COLO829 (cell line): ENCODE measurements at regions not wholly inside any gene's neighbourhood (a gene's known extent, or its start where the extent isn't known, plus 50 kb on each side); places are given as distances from the start of the nearest gene placed in this dataset.

Experiments
- DNase-seq: peaks from one replicate; pipeline ENCODE4 v3.0.0; 2012; ENCODE audit warnings: low spot score

GRCh38 chr2:14263053-14263452, 369.5 kb upstream of the LRATD1 start:
- DNase-seq: no peak

- no peak for DNase-seq
Observed at GRCh38 chr2:14270036-14270582, 362.4 kb upstream of the LRATD1 start.

- DNase-seq: no peak
Observed at GRCh38 chr2:14272396-14273075, 360.0 kb upstream of the LRATD1 start.

DNA sequence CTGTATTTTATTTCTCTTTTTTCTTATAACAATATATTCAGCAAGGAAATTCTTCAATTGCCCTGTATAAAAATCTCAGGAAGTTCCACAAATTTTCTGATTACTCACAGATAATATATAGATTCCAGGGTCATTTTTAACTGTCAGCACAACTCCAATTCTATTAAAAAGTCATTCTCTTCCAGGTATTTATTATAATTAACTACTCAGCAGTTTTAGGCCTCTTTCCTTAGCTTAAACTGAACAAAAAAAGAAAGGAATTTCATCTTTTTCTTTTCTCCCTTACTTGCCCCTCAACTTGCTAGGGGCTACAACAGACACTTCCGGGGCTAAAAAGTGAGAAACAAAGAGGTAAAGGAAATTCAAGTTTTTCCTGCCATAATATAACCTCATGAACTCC, 358.9 kb upstream of the LRATD1 start:
- no peak for DNase-seq

GRCh38 chr2:14284244-14284643, 348.3 kb upstream of the LRATD1 start:
- no peak for DNase-seq

- DNase-seq: no peak
Observed at GRCh38 chr2:14285812-14286211, 346.7 kb upstream of the LRATD1 start.

GRCh38 chr2:14288016-14288415, 344.5 kb upstream of the LRATD1 start:
- DNase-seq: no peak

DNA sequence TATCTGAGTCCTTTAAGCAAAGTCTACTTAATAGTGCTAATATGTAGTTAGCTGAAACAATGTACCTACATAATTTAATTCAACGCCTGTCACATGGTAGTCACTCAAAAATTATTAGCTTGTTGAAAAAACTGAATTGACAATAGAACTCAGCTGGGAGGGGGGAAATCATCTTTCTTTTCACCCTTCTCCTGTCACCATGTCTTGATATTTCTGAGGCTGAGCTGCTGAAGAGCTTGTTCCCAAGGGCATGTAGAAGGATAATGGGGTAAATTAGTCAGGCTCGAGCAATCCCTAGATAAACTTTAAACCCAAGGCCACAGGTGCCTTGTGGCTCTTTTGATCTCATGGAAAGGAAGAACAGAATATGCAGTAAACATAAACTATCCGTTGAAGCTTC, 339.6 kb upstream of the LRATD1 start:
- DNase-seq: no peak

DNA sequence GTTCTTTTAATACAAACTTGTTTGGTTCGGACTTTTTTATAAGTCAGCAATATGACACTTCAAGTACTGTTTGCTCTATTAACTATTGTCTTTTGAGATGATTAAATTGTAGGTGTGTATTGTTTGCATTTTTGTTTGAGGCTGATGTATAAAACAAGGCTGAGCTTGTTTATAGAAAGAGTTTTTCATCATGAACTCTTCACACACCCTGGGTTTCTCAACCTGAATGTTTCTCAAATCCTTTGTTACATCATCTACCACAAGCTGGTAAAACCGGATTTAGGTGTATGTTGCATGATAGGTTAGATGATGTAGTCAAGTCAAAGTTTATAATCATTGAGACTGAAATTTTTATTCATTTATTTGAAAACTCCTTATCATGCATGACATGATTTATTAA, 335.2 kb upstream of the LRATD1 start:
- no peak for DNase-seq

DNA sequence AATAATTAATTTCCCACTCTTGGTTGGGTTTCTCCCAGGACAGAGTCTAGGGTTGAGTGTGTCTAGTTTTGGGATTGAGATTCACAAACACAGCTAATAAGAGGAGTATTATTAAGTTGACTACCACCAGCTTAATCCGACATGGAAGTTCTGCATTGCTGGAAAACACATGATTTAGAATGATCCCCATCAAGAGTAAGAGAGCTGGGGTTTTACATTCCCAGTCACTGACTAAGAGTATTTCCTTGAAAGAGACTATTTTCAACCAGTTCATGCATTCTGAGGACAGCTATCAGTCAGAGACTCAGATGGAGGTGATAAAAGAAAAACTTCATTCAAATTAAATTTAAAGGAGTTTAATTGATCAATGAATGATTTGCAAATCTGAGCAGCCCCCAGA, 334.6 kb upstream of the LRATD1 start:
- DNase-seq: no peak

DNA sequence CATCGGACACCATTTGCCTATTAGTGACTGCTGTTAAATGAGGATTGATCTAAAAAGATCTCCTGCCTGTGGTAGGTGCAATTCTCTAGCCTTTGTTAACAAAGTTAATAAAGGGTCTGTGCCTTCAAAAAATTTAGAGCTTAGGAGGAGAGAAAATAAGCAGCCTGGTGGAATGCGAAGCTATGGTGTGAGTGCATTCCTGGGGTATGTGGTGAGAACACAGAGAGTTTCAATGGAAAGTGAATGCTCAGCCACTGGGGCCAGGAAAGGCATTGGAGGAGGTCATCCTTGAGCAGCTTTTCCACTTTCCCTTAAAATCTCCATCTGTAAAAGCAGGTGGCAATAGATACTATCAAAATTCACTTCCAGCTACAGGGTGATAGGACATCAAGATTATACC, 331.2 kb upstream of the LRATD1 start:
- DNase-seq: no peak

DNA sequence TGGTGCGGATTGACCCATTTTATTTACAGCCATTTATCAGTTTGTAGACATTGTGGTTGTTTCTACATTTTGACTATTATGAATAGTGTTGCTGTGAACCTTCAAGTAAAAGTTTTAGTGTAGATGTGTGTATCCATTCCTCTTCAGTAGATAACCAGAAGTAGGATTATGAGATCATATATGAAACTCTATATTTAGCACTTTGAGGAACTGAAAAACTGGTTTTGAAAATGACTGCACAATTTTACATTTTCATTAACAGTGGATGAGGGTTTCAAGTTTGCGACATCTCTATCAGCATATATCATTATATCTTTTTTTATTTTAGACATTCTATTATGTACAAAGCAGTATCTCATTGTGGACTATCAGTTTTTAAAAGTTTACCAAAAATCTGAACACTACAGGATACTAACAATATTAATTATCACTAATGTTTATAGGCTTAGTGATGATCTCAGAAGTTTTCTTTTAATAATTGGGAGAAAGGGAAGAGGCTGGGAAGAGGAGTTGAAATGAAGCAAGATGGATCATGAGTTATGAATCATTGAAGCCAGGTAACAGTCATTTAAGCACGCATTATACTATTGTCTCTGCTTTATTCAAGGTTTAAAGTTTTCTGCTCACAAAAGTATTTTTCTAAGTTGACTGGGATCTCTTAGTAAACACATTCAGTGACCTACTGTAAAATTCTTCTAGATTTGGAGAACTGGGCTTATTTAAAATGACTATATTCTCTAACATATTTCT, 329.0 kb upstream of the LRATD1 start:
- no peak for DNase-seq

- no peak for DNase-seq
Observed at GRCh38 chr2:14304326-14304725, 328.2 kb upstream of the LRATD1 start.

DNA sequence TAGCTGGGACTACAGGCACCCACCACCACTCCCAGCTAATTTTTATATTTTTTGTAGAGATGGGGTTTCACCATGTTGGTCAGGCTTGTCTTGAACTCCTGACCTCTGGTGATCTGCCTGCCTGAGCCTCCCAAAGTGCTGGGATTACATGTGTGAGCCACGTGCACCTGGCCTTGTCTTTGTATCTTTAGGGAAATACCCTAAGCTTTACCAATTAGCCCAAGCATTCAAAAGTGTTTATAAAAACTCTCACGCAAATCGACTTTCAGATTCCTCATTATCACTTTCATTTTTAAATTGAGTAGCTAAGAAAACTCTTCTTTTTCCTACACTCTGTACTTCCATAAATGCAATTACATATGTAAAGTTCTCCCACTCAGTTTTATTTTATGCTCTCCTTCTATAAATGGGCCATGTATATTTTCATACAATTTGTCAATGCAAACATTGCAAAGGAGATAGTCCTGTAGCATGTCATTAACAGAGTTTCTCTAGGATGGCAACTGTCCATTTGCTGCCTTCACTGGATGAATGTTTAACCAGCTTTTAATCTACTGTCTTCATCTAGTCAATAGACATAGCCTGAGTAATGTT, 326.2 kb upstream of the LRATD1 start:
- DNase-seq: no peak

- no peak for DNase-seq
Observed at GRCh38 chr2:14313341-14313740, 319.2 kb upstream of the LRATD1 start.

DNA sequence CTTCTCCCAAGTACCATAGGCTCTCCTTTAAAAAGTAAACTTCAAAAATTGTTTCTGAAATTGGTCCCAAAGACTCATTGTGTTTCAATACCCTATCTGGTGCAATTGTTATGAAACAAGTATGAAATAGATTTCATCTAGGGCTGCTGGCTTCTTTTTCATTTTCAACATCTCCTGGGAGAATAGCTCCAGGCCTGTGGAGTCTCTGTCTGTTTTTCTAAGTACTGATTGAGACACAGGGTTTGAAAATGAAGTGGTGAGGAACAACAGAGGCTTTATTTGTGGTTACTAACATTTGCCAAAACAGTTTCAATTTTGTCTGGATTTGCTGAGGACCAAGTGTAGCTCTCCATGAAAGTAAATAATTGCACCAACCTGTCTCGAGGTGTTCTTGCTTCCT, 315.9 kb upstream of the LRATD1 start:
- no peak for DNase-seq

DNA sequence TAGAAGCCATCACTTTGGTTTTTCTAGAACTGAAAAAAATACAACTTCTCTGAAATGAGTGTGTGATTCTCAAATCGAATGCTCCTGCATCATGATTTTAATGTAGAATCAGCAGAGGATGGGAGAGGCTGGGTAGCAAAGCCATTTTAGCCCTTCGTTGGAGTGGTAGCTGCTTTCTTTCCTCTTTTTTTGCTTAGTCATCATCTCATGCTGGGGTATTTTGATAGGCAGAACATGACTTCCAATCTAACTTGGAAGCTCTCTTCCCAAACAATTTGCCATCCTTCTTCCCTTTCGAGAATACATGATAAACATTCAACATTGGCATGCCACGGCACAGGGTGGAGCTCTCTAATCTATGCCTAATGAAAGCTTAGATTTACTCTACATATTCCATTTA, 311.2 kb upstream of the LRATD1 start:
- DNase-seq: no peak

DNA sequence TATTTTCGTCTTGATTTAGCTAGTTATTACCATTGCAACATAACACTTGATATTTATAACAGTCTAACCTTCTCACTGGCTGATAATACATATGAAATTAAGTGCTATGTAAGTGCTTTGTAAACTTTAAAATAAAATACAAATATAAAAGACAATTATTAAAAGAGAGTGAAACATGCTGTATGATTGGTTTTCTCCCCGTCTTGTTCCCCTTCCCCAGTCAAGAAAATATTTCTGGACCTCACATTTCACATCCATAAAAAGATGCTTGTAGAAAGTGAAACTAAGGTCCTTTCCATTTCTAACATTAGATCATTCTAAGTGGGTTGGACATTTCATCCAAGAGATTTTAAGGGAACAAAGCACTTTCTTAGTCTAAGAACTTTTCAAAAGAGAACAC, 310.2 kb upstream of the LRATD1 start:
- no peak for DNase-seq

DNA sequence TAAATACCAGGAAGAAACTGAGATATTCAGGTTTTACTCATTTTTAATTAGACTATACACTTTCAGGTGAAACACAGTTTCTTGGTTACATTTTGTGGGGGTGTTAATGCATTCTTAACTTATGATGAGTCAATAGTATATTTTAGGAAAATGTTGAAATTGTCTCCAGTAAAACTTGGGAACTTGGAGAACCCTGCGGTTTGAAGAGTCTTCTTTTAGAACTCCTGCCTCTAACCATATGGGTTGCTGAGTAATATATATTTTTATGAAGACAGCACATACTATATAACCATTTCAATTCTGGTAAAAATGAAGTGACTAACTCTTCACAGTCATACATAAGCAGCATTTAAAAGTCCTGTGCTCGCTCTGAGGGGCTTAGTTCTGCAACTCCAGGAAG, 308.2 kb upstream of the LRATD1 start:
- no peak for DNase-seq

DNA sequence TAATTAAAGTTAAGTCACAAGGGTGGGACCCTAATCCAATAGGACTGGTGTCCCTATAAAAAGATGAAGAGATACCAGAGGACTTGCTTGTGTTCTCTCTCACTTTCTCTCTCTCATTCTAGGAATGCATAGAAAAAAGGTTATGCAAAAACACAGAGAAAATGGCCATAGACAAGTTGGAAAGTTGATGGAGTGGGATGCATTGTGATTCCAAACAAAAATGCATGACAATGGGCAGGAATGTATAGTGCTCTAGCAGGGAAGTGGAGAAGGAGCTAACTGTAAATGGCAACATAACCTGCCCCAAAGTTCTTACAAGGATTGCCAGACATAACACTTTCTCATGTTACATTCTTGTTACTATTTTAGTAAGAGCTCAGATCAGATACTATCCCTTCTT, 301.6 kb upstream of the LRATD1 start:
- DNase-seq: no peak

DNA sequence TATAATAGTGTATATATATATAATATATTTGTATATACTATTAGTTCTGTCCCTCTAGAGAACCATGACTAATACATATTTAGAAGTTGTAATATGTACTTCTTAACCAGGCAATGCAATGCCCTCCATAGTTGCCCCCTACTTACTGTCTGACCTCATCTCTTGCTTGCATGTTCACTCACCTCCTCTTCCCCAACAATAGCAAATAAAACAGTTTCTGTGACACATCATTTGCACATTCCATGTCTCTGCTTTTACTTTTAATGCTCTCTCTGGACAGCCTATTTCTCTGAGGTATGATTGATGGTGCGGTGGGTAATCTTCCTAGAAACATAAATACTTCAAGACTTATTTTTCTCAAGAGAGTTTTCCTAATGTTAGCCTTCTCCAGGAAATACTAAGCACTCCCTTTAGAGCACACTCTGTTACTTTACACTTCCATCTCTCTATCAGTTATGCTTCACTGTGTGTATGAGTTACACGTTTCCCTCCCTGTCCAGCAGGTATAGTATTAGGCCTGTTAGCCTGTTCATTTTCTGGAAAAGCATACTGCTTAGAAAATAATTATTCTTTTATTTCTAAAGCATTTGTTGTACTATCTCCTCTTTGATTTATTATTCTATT, 295.6 kb upstream of the LRATD1 start:
- no peak for DNase-seq

DNA sequence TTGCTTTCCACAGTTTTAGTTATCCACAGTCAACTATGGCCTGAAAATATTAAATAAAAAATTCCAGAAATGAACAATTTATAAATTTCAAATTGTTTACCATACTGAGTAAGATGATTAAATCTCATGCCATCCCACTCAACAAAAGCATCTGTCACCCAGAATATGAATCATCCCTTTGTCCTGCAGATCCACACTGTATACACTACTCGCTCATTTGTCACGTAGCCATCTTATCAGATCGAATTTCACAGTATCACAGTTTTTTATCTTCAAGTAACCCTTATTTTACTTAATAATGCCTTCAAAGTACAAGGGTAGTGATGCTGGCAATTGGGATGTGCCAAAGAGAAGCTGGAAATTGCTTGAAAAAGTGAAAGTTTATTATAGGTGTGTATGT, 291.8 kb upstream of the LRATD1 start:
- no peak for DNase-seq

DNA sequence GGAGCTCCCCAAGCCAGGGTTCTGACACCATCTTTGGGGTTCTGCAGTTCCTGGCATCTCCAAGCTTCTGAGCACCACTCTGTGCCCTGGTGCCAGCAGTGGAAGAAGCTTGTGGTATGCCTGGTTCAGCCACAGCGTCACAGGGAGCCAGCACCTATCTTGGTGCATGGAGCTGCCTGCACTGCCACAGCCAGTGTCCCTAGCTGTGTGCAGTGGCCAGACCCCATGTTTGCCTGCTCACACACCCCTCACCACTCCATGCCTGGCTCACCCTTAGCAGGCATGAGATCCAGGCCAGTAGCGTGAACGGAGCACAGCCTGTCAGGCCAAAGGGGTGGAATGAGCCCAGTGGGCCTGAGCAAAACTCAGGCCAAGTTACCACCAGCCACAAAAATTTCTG, 290.2 kb upstream of the LRATD1 start:
- no peak for DNase-seq
